ENCODE measurements at regions not wholly inside any gene's neighbourhood (a gene's known extent, or its start where the extent isn't known, plus 50 kb on each side); places are given as distances from the start of the nearest gene placed in this dataset.

DNA sequence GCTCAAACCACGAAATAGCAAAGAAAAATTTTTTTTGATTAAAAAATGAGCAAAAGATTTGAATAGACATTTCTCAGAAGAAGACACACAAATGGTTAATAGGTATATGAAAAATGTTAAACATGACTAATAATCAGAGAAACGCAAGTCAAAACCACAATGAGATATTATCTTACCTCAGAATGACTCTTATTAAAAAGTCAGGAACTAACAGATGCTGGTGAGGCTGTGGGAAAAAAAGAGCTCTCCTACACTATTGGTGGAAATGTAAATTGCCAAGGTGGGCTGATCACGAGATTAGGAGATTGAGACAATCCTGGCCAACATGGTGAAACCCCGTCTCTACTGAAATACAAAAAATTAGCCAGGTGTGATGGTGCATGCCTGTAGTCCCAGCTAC lies 315.5 kb upstream of the FLRT2 start:
- DNase-seq: no peak

DNA sequence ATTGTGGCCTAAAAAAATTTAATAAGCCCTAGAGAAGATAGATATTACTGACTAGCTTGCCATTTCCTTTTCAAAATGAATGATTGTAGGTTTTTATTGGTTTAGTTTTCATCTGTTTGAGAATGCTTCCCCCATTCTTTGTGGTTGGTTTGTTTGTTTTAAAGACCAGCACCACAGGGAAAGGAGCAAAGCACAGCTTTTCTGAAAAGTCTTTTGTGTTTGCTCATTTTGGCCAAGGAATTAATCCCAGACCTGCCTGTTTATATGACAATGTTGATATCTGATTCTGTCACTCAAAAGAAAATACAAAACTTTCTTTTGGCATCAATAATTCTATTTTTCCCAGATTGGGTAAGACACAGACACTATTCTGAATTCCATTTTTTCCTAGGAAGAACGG lies 312.5 kb upstream of the FLRT2 start:
- H3K27me3 ChIP-seq: no peaks in the 10 kb centered on the region
- no peak for ATAC-seq
- WGBS, 4 donors: 92 to 98% (median 95%) methylated on average over 1 of the region's 1 CpG

More for the DNA sequence above, 315.5 kb upstream of the FLRT2 start:
- Histone ChIP-seq H3K9me3 (peaks cover 0 to 13% (median 0%) of the 10 kb centered on the region in 12 donors), H3K27ac (no peak overlapping the region), H3K27me3 (no peaks in the 10 kb centered on the region), H3K4me1 (no peaks in the 10 kb centered on the region), H3K4me3 (no peak overlapping the region), H3K36me3 (no peaks in the 10 kb centered on the region)
- TF ChIP-seq, protein P1, sequence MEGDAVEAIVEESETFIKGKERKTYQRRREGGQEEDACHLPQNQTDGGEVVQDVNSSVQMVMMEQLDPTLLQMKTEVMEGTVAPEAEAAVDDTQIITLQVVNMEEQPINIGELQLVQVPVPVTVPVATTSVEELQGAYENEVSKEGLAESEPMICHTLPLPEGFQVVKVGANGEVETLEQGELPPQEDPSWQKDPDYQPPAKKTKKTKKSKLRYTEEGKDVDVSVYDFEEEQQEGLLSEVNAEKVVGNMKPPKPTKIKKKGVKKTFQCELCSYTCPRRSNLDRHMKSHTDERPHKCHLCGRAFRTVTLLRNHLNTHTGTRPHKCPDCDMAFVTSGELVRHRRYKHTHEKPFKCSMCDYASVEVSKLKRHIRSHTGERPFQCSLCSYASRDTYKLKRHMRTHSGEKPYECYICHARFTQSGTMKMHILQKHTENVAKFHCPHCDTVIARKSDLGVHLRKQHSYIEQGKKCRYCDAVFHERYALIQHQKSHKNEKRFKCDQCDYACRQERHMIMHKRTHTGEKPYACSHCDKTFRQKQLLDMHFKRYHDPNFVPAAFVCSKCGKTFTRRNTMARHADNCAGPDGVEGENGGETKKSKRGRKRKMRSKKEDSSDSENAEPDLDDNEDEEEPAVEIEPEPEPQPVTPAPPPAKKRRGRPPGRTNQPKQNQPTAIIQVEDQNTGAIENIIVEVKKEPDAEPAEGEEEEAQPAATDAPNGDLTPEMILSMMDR (IDR thresholded peaks at IDR 0.05): no peak
- TF ChIP-seq POLR2A (IDR thresholded peaks at IDR 0.05): no peak
- WGBS, 4 donors: 77 to 81% (median 78%) methylated on average over 4 of the region's 4 CpGs
- ATAC-seq: no peak
- intact Hi-C loops (cut with DNase I): no loop called here

DNA sequence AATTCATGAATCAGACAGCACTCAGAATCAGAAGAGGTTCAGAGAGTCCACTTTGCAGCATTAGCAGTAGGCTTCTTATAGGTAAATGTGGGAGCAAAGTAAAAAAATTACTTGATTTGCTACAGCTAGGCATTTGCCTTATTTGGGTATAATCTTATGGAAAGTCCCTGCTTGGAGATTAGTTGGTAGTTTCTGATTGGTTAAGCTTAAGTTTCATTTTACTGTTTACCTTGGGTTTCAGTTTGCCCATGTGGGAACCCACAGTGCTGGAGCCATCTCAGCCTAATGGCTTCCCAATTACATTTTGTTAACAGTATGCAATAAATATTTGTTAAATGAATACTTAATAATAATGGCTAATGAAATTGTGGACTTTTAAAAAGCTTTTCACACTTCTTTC lies 311.0 kb upstream of the FLRT2 start:
- H3K27me3 ChIP-seq: no peaks in the 10 kb centered on the region
- intact Hi-C loops (cut with DNase I): loop anchor here in 1 of 10 donors (1.0 kb wide), 1 partner anchor 19 kb away; no protein-coding TSS in a partner anchor
- TF ChIP-seq POLR2A (IDR thresholded peaks at IDR 0.05): no peak
- TF ChIP-seq, protein P1 (IDR thresholded peaks at IDR 0.05): no peak
- H3K4me3 ChIP-seq: no peak overlapping the region
- no peak overlapping the region for H3K27ac ChIP-seq
- no peak for ATAC-seq
- H3K9me3 ChIP-seq: peaks cover 0 to 3% (median 0%) of the 10 kb centered on the region in 12 donors
- no peak for DNase-seq
- no peaks in the 10 kb centered on the region for H3K36me3 ChIP-seq
- H3K4me1 ChIP-seq: no peaks in the 10 kb centered on the region

More for the DNA sequence above, 312.5 kb upstream of the FLRT2 start:
- TF ChIP-seq, protein P1 (IDR thresholded peaks at IDR 0.05): no peak
- TF ChIP-seq POLR2A (IDR thresholded peaks at IDR 0.05): no peak
- no peak overlapping the region for H3K4me3 ChIP-seq
- H3K27ac ChIP-seq: no peak overlapping the region
- H3K36me3 ChIP-seq: no peaks in the 10 kb centered on the region
- H3K4me1 ChIP-seq: no peaks in the 10 kb centered on the region
- intact Hi-C loops (cut with DNase I): no loop called here
- no peak for DNase-seq
- peaks cover 0 to 9% (median 0%) of the 10 kb centered on the region in 12 donors for H3K9me3 ChIP-seq

DNA sequence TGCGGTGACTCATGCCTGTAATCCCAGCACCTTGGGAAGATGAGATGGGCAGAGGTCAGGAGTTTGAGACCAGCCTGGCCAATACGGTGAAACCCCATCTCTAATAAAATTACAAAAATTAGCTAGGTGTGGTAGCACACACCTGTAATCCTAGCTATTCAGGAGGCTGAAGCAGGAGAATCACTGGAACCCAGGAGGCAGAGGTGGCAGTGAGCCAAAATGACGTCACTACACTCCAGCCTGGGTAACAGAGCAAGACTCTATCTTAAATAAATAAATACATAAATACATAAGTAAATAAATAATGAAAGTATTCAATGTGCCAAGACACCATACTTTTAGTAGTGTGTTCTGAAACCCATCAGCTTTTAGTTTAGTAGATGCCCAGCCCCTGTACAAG lies 308.1 kb upstream of the FLRT2 start:
- intact Hi-C loops (cut with DNase I): no loop called here
- no peak overlapping the region for H3K4me3 ChIP-seq
- no peaks in the 10 kb centered on the region for H3K27me3 ChIP-seq
- DNase-seq (no peak), ATAC-seq (no peak)
- H3K36me3 ChIP-seq: no peaks in the 10 kb centered on the region
- H3K9me3 ChIP-seq: peaks cover 0 to 3% (median 0%) of the 10 kb centered on the region in 12 donors
- no peak overlapping the region for H3K27ac ChIP-seq
- 66 to 71% (median 69%) methylated on average over 3 of the region's 3 CpGs for WGBS, 4 donors
- no peaks in the 10 kb centered on the region for H3K4me1 ChIP-seq
- no peak for TF ChIP-seq POLR2A (IDR thresholded peaks at IDR 0.05)
- TF ChIP-seq, protein P1 (IDR thresholded peaks at IDR 0.05): no peak
